HEK293T (cell line): ENCODE measurements at regions not wholly inside any gene's neighbourhood (a gene's known extent, or its start where the extent isn't known, plus 50 kb on each side); places are given as distances from the start of the nearest gene placed in this dataset.

Source experiments
- PKNOX1 ChIP-seq: fragments of 450-650 bp; IDR thresholded peaks from 2 replicates; pipeline ENCODE4 v1.6.1; 2016
- SUZ12 ChIP-seq: fragments of 450-650 bp; IDR thresholded peaks from 2 replicates; pipeline ENCODE4 v1.6.1; 2016; ENCODE audit warnings: mild to moderate bottlenecking

GRCh38 chr4:62872856-62873255, 1536.4 kb downstream of the TECRL start:
- TF ChIP-seq PKNOX1 (no peak), SUZ12 (no peak)
